ENCODE measurements at regions not wholly inside any gene's neighbourhood (a gene's known extent, or its start where the extent isn't known, plus 50 kb on each side); places are given as distances from the start of the nearest gene placed in this dataset.

DNA sequence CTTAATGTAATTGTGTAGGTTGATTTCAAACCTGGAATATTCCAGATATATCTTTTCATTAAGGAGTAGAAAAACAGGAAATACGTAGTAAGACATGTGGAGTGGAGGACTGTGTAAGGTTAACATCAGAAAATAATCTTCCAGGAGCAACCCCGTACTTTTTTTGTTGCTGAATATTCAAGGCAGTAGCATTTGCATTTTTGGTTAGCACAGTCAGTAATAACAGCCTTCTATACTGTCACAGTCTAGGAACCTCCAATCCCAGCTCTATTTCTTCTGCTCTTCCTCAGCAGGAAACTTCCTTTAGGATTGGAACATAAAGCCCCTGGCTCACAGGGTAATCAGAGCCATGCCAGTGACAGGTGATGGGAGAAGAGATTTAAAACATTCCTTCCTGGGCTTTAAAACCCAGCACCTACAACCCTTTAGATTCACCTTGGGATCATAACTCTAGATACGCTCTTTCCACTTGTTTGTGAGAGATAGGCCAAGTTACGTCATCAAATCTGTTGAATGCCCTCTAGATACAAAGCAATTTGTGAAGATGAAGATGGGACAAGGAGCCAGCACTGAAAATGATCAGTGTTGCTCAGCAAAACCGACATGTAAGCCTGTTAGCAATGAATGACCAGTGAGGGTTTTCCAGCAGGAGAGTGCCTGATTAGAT is 248.5 kb upstream of the NPY start:
- H3K4me3 ChIP-seq: no peak overlapping the region
- no peaks in the 10 kb centered on the region for H3K4me1 ChIP-seq (replicated peaks)
- WGBS: 85% methylated on average over 5 of the region's 5 CpGs
- intact Hi-C loops (cut with DNase I): no loop called here
- no peak for DNase-seq (ENCODE audit: low spot score)
- no peaks in the 10 kb centered on the region for H3K36me3 ChIP-seq
- no peak overlapping the region for H3K27ac ChIP-seq
- no peak for TF ChIP-seq POLR2AphosphoS5 (IDR thresholded peaks at IDR 0.05)
- no peak for TF ChIP-seq POLR2A (IDR thresholded peaks at IDR 0.05)
- TF ChIP-seq, protein P1, sequence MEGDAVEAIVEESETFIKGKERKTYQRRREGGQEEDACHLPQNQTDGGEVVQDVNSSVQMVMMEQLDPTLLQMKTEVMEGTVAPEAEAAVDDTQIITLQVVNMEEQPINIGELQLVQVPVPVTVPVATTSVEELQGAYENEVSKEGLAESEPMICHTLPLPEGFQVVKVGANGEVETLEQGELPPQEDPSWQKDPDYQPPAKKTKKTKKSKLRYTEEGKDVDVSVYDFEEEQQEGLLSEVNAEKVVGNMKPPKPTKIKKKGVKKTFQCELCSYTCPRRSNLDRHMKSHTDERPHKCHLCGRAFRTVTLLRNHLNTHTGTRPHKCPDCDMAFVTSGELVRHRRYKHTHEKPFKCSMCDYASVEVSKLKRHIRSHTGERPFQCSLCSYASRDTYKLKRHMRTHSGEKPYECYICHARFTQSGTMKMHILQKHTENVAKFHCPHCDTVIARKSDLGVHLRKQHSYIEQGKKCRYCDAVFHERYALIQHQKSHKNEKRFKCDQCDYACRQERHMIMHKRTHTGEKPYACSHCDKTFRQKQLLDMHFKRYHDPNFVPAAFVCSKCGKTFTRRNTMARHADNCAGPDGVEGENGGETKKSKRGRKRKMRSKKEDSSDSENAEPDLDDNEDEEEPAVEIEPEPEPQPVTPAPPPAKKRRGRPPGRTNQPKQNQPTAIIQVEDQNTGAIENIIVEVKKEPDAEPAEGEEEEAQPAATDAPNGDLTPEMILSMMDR (IDR thresholded peaks at IDR 0.05): no peak
- H3K9me3 ChIP-seq: no peaks in the 10 kb centered on the region
- H3K27me3 ChIP-seq (replicated peaks; ENCODE audit: insufficient read depth): no peaks in the 10 kb centered on the region

DNA sequence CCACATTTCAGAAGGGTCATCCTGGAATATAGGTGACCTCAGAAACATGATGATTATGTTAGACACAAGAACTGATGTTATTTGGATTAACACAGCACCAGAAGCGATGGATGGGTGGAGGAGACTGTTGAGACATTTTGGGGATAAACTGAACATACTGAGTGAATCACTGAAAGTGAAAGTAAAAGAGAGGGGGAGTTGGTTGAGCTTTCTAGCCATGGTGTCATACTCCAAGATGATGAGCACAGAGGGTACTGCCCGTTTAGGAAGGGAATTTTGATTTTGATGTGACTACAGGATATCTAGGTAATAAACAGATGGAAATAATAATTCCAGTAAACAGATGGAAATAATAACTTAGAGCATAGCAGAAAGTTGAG is 248.0 kb upstream of the NPY start:
- no peak for DNase-seq (ENCODE audit: low spot score)
- no peak for TF ChIP-seq POLR2A (IDR thresholded peaks at IDR 0.05)
- no peak for TF ChIP-seq POLR2AphosphoS5 (IDR thresholded peaks at IDR 0.05)
- TF ChIP-seq, protein P1 (IDR thresholded peaks at IDR 0.05): no peak
- H3K9me3 ChIP-seq: no peaks in the 10 kb centered on the region
- intact Hi-C loops (cut with DNase I): no loop called here
- no peaks in the 10 kb centered on the region for H3K4me1 ChIP-seq (replicated peaks)
- H3K36me3 ChIP-seq: no peaks in the 10 kb centered on the region
- no peak overlapping the region for H3K27ac ChIP-seq
- H3K4me3 ChIP-seq: no peak overlapping the region
- H3K27me3 ChIP-seq (replicated peaks; ENCODE audit: insufficient read depth): no peaks in the 10 kb centered on the region
- 88% methylated on average over 2 of the region's 2 CpGs for WGBS

DNA sequence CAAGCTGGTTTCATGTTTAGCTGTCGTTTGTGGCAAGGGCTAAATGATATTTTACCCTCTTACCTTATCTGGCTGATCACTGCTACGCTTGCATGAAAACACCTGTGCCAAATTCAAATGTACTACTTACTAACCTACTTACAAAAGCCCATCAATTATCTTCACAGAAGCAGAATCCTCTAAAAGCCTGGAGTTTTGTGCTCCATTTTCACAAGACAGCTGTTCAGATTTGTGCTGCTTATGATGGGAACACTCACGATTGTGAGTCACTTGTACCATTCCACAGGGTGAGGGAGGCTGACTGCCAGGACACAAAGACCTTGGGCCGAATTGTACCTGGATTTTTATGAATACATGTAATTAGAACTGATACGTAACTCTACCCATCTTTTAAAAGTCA is 245.0 kb upstream of the NPY start:
- no peak overlapping the region for H3K27ac ChIP-seq
- H3K4me1 ChIP-seq (replicated peaks): no peaks in the 10 kb centered on the region
- no peak for DNase-seq (ENCODE audit: low spot score)
- intact Hi-C loops (cut with DNase I): no loop called here
- 43% methylated on average over 5 of the region's 5 CpGs for WGBS
- H3K4me3 ChIP-seq: no peak overlapping the region
- TF ChIP-seq POLR2A (IDR thresholded peaks at IDR 0.05): no peak
- TF ChIP-seq, protein P1 (IDR thresholded peaks at IDR 0.05): no peak
- TF ChIP-seq POLR2AphosphoS5 (IDR thresholded peaks at IDR 0.05): no peak
- no peaks in the 10 kb centered on the region for H3K9me3 ChIP-seq
- H3K27me3 ChIP-seq (replicated peaks; ENCODE audit: insufficient read depth): no peaks in the 10 kb centered on the region
- H3K36me3 ChIP-seq: no peaks in the 10 kb centered on the region

DNA sequence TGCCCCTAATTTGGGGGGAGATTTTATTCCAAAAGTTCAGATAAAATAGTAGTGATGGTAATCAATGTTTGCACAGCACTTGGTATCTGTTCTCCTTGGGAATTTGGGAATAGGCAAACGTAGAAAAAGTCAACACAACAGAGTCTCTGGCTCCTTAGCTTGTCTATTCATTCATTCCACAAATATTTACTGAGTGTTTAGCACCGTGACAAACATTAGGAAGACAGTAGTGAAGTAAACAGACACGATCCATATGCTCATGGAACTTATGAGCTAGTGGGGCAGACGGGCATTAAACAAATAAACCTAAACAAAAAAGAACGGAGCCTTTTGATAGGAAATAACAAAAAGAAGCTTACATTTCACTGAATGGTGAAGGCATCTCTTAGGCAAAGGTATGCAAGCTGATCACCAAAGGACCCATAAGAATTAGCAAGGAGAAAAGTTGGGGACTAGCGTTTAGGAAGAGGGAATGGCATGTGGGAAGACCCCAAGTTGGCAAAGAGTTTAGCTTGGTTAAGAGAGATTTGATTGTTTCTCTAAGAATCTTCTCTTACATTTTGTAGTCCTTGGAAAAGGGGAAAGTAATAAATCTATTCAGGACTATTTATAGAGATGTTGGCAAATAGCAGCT is 243.9 kb upstream of the NPY start:
- Histone ChIP-seq H3K4me3 (no peak overlapping the region), H3K27me3 (replicated peaks; ENCODE audit: insufficient read depth) (no peaks in the 10 kb centered on the region), H3K36me3 (no peaks in the 10 kb centered on the region), H3K4me1 (replicated peaks) (no peaks in the 10 kb centered on the region), H3K9me3 (no peaks in the 10 kb centered on the region), H3K27ac (no peak overlapping the region)
- TF ChIP-seq, protein P1 (IDR thresholded peaks at IDR 0.05): no peak
- TF ChIP-seq POLR2AphosphoS5 (IDR thresholded peaks at IDR 0.05): peak; percentile 20
- intact Hi-C loops (cut with DNase I): no loop called here
- DNase-seq (ENCODE audit: low spot score): no peak
- 32% methylated on average over 6 of the region's 6 CpGs for WGBS

DNA sequence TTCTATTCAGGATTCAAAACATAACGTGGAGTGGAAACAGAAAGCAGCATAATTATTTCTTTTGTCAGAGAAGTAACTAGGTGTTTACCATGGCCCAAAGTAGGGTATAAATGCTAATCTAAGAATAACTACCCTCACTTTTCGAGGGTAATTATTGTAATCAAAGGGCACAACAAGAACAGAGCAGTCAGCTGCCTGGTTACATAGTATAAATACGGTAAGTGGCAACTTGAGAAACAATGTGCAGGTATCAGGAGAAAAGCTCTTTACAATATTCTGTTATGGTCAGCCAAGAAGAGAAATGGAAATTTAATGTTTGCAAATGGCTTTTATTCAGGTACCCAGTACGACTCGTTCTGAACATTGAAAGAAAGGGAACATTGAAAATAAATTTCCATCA is 242.0 kb upstream of the NPY start:
- no peak for TF ChIP-seq POLR2AphosphoS5 (IDR thresholded peaks at IDR 0.05)
- TF ChIP-seq, protein P1 (IDR thresholded peaks at IDR 0.05): no peak
- TF ChIP-seq POLR2A (IDR thresholded peaks at IDR 0.05): no peak
- no peak for DNase-seq (ENCODE audit: low spot score)
- Histone ChIP-seq H3K27me3 (replicated peaks; ENCODE audit: insufficient read depth) (no peaks in the 10 kb centered on the region), H3K9me3 (no peaks in the 10 kb centered on the region), H3K4me3 (no peak overlapping the region), H3K4me1 (replicated peaks) (no peaks in the 10 kb centered on the region), H3K27ac (no peak overlapping the region), H3K36me3 (no peaks in the 10 kb centered on the region)
- whole genome bisulfite sequencing: 87% methylated on average over 5 of the region's 5 CpGs
- intact Hi-C loops (cut with DNase I): no loop called here

Data from prostate gland (tissue), 2 donors.